HG02852 (cell line): ENCODE measurements at regions not wholly inside any gene's neighbourhood (a gene's known extent, or its start where the extent isn't known, plus 50 kb on each side); places are given as distances from the start of the nearest gene placed in this dataset.
"Not testable (repeated sequence)": the region's sequence is repeated elsewhere in the genome, so short reads cannot be mapped to it uniquely, and the experiment has no call there.

Experiments
- ATAC-seq: cut with Tn5 transposase; IDR thresholded peaks from one replicate; pipeline ENCODE4 v1.9.1; 2021; ENCODE audit warnings: mild to moderate bottlenecking, moderate library complexity; ENCODE audit not compliant: unreplicated experiment

DNA sequence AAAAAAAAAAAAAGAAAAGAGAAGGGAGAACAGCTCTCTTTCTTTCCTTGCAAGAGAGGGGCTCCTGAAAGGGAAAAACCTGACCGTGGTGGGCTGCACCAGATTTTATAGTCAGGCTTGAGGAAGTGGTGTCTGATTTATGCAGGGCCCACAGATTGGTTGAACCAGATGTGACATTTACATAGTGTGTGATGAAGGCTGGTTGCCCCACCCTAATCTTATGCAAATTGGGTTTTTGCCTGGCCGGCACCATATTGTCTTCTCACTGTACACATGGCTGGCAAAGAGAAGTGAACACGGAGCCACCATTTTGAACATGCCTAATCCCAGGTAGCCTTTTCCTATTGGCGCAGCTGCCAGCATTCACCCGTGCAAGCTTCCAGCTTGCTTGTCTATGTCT is 154.4 kb downstream of the OXSM start:
- no peak for ATAC-seq

DNA sequence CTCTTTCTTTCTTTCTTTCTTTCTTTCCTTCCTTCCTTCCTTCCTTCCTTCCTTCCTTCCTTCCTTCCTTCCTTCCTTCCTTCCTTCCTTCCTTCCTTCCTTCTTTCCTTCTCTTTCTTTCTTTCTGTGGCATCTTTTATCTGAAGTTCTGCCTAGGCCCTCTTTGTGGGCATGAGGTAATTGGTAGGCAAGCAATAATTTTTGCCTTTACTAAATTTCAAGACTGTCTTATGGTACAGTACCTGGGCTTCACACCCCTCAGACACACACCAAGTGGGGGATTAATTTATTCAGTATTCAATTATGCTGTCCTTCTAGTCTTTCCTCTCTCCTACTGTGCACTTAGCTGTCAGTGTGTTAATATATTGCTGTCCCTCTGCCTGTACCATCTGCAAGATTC is 155.5 kb downstream of the OXSM start:
- ATAC-seq, result no peak

DNA sequence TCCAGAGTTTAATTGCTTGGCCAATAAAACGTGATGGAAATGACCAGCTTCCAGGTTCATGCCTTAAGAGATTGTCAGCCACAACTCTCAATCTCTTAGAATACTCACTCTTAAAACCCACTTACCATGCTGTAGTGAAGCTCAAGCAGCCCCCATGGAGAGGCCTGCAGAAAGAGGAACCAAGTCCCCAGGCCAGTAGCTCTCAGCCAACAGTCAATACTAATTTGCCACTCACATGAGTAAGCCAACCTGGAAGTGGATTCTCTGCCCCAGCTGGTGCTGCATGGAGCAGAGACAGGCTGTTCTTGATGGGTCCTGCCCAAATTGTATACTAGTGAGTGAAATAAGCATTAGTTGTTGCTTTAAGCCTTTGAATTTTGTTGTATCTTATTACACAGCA is 155.9 kb downstream of the OXSM start:
- ATAC-seq, result no peak

DNA sequence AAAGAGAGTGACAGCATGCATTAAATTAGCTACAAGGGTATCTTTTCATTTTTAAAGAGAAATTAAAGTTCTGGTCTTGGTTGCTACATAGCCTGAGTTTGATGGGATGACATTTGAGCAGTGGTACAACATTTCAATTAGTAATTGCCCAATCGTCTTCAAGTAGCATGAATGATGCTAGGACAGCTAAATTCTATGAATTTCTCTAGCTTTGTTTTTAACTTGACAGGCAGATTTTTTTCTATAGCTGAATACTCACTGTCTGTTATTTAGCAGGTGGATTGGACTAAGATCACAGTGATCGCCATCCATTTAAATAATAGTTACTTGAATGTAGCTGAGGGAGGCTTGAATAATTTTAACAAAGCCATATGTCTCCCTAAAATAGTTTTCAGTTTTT is 162.2 kb downstream of the OXSM start:
- no peak for ATAC-seq

DNA sequence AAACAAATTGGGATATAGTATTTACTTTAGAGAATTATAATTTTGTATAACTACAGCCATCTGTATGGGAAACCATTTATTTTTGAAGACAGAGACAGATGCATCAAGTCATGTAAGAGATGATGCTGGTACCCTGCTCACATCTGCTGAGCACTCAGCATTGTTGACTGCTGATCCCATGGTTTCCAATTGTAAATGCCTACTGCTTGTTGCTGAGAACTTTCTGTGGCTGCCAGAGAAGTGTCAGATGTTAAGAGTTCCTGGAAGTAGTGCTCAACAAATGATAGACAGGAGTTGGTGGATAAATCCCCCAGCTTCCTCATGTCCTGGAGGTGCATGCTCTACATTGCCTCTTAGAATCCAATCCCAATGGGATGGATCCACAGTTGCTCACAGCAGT is 167.1 kb downstream of the OXSM start:
- no peak for ATAC-seq

DNA sequence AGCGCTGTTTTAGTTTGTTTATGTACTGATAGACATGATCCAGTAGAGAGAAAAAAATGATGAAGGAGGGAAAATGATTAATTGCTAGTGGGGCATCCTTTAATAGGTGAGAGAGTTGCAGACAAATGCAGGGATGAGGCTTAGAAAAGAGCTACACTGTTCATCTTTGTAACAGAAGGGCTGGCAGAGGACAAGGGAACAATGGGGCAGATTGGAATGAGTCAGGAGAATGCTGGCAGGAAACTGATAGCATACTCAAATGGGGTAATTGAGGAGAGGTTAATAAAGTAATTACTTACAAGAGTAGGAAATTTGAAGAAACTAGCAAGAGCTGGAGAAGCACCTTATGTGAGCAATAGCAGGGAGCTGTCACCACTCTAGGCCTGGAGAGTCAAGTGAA is 170.9 kb downstream of the OXSM start:
- ATAC-seq, result no peak

DNA sequence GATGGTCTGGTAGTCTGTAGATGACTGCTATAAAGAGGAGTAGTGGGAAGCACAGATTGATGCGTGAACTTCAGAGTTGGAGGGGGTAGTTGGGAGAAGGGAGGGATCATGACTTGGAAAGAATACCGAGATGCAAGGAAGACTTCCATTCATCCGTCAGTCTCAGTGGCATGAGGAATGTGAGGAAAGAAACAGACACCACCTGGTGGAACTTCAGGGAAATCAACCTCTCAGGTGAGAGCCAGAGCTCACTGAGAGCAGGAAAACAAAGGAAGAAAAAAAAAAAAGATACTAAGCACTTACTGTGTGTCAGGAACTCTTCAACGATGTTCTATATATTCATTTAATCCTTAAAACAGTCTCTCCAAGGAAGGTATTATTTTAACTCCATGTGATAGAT is 172.4 kb downstream of the OXSM start:
- ATAC-seq, result no peak

DNA sequence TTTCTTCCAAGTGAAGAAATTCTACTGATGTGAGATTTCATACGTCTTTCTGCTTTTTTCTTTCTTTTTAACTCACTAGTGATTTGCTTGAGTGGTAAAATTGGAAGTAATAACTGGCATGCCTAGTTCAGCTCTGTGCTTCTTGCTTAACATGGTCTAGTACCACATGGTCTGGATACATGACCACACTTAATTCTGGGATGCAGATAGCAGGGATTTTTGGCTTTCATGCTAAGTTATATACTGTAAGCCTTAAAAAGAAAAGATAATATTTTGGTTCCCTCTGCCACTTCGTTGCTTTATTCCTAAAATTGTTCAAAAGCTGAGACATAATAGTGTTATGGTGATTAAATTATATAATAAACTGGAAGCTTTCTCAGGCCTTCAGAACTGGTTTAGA is 174.3 kb downstream of the OXSM start:
- ATAC-seq, result no peak

DNA sequence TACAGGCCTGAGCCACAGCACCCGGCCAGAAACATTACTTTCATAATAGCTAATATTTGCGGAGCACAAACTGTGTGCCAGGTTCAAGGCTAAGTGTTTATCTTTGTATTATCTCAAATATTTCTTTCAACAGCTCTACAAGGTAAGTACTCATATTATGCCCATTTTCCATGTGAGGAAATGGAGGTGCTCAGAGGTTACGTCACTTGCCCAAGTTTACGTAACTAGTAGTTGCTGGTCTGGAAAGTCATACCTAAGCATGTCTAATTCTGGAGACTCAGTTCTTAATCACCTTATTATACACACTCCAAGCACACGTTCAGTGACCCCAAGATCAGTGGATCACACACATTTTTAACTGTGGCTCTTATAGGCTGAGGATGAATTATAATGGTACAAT is 177.5 kb downstream of the OXSM start:
- no peak for ATAC-seq

DNA sequence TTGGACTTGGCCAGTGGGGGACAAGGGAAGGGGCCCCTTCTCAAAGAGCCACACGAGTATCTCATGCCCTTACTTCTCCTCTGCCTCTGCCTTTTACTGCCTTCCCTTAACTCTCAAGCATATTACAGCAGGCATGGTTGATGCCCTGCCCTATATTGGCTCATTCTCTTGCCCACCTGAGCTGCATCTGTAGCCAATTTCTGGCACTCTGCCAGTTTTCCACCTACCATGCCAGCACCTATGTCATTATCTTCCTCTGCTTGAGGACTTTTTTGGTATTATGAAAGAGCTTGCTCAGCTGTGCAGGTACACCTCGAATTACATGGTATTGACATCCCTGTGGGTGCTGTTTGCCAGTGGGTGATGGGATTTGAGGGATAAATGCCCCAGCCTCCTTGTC is 181.8 kb downstream of the OXSM start:
- no peak for ATAC-seq

DNA sequence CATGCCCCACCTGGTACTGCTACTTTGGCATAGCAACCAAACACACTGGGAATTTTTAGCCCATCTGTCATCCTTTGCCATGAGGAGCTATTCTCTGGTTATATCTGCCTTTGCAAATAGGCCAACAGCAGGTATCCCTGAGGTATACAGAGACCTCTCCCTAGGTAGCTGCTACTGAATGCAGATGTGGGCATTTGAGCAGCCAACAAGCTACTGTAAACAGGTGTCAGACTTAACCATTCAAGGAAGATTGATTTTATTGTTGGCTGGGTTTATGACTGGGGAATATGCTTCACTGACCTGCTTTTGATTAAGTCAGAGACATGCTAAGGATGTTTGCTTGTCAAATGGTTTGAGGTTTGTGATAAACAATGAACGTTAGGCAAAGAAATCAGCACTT is 183.2 kb downstream of the OXSM start:
- ATAC-seq, result no peak

DNA sequence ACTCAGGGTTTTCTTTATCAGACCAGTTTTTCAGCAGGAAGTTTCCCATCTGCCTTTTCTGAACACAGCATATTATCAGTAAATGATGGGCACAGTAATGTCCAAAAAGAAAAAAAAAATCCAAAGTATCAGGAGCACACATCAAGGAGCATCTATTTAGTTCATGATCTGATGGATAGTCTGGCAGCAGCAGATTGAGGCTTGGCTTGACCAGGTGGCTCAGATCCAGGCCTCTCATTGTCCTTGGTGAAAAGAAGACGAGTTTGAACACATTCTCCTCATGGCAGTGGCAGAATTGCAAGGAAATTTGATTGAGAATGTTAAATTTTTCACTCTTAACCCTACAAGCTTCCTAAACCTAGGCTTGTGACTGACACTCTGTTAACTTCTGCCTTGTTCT is 192.9 kb downstream of the OXSM start:
- ATAC-seq, result no peak

DNA sequence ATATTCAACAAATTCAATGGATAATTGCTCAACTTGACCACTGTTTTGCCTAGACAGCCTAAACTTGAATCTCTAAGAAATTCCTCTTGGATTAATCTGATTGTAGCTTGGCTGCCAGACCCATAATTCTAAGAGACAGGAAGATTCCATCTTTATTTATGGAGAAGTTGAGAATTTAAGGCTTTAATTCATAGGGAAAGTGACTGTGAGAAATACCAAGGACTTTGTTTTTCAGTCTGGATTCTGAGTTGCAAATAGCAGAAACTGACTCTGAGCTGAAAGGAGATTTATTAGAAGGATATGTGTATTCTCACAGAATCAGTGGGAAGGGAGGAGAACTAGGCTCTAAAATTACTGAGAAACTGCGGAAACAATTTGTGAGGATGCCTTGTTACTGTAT is 195.7 kb downstream of the OXSM start:
- ATAC-seq, result no peak

DNA sequence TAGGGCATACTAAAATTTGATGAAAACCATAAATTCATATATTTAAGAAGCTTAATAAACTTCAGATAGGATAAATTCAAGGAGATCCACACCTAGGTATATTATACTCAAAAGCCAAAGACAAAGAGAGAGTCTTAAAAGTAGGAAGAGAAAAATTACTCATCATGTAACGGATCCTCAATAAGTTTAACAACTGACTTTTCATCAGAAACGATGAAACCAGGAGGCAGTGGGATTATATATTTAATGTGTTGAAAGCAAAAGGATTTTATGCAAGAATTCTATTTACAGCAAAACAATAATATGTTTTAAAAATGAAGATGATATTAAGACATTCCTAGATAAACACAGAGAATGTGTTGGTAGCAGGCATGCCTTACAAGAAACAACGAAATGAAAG is 202.7 kb downstream of the OXSM start:
- no peak for ATAC-seq

DNA sequence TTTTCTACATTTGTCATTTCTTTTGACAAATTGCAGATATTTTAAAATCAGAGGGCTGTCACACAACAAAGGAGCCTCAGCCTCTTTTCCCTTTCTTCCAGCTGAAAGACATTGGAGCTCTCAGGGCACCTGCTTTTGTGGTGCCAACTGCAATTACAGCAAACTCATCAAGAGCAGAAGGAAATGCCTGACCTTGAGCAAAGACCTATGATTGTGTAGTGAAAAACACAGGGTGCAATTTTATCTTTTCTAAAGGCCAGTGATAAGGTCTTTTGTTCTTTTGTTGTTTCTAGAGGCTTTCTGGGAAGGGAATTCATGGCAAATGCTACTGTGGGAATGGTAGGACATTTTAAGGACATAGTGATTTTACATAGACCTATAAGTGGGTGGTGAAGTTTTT is 214.3 kb downstream of the OXSM start:
- no peak for ATAC-seq

DNA sequence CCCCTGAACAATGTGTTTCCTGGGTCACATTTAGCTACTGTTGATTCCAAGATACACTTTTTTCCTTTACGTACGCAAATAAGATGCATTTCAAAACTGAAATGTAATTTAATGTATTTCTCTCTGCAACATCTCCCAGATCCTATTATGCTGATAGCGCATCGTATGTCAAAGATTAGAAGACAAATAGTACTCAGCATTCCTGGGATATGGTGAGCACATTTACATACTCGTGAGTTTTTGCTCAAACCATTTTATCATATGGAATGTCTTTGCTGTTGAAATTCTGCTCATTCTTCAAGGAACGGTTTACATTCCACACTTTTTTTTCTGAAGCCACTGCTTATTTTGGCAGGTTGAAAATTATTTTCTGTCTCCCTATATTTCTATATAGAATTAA is 221.4 kb downstream of the OXSM start:
- no peak for ATAC-seq

DNA sequence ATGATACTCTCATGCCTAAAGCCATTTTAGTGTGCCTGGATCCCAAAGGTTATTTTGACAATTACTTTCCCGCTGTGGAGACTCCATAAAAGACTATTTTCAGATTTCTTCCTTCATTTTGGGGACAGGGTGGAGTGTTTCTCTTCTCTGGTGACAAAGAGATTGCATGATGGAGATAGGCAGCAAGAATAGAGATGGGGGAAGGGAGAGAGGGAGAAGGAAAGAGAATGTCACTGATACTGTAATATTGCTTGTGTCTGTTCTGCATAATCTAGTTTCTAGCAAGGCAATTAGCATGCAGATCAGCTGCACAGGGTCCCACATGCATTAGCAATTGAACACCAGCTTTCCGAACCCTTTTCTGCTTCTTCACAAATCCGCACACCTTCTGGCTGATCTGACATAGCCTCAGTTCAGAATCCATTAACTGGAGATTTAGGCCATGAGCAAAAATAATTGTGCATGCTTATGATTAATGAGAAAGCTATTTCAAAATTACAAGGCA is 222.4 kb downstream of the OXSM start:
- no peak for ATAC-seq

DNA sequence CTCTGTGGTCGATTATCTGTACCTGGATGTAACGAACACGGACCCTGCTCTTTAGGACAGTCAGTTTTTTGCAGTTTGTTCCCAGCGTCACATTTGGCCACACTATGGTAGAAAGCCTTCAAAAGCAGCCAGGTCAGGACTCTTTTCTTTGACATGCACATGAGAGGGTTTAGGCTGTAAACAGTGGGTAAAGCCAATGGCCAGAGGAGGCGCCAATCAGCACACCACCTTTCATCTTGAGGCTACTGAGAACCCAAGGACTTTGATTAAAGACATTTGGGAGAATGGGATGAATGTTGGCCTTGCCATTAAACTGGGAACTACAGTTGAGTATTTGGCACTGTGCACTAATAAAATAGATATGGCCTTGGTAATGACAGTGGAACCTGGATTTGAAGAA is 225.9 kb downstream of the OXSM start:
- no peak for ATAC-seq

DNA sequence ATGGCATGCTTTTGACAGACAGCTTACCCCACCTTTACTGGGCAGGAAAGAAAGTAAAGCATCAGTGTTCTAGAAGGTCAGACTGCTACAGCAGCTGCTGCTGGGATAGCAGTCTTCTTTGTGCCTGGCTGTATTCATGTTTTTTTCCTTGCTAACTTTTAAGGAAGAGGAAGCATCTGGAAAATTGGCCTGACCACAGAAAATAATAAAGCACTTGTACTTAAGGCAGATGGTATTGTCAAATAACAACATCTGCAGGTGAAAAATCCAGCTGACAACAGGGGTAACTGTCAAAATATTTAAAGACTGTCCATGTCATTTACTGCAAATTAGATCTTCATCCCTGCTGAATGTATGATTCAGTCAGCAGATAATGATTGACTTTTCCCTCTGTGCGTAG is 229.0 kb downstream of the OXSM start:
- ATAC-seq, result no peak

DNA sequence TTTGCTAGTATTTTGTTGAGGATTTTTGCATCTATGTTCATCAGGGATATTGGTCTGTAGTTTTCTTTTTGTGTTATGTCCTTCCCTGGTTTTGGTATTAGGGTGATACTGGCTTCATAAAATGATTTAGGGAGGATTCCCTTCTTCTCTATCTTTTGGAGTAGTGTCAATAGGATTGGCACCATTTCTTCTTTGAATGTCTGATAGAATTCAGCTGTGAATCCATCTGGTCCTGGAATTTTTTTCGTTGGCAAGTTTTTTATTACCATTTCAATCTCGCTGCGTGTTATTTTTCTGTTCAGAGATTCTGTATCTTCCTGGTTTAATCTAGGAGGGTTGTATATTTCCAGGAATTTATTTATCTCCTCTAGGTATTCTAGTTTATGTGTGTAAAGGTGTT is 234.3 kb downstream of the OXSM start:
- not testable (repeated sequence) for ATAC-seq

DNA sequence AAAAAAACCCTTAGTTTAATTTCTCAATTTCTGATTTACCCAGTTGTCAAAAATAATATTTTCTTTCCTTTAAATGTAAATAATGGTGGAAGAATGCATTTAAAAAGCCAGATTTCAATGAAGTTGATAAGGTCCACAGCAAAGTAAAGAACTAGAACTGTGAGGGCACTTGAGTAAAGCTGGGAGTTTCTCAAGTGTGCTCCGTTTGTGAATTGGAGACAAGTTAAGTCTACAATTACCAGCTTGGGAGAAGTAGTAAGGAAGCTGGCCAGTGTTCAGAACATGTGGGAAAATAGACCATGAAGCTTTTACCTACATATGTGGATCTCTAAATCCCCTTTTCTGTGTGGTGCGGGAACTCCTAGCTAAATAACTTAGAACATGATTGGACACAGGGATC is 239.4 kb downstream of the OXSM start:
- no peak for ATAC-seq

DNA sequence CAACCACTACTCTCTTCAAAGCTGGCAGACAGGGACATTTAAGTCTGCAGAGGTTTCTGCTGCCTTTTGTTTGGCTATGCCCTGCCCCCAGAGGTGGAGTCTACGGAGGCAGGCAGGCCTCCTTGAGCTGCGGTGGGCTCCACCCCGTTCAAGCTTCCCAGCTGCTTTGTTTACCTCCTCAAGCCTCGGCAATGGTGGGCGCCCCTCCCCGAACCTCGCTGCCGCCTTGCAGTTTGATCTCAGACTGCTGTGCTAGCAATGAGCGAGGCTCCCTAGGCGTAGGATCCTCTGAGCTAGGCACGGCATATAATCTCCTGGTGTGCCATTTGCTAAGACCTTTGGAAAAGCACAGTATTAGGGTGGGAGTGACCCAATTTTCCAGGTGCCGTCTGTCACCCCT is 252.2 kb downstream of the OXSM start:
- not testable (repeated sequence) for ATAC-seq

DNA sequence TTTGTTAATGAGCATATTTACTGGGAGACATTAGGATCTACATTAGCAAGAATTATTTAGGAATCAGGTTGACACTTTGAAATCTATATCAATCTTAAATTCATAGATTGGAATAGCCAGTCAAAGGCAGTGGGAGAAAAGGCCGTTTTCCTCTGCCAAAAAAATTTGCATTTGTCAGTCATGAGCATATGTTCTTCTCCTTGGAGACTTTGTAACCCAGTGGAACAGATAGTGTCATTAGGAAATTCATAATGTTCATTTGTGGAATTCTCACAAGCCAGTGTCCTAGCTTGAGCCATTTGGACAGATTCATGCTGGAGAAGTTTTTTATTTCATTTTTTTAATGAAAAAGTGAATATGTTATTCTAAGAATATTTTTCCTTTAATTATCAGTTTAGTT is 260.1 kb downstream of the OXSM start:
- ATAC-seq, result no peak

DNA sequence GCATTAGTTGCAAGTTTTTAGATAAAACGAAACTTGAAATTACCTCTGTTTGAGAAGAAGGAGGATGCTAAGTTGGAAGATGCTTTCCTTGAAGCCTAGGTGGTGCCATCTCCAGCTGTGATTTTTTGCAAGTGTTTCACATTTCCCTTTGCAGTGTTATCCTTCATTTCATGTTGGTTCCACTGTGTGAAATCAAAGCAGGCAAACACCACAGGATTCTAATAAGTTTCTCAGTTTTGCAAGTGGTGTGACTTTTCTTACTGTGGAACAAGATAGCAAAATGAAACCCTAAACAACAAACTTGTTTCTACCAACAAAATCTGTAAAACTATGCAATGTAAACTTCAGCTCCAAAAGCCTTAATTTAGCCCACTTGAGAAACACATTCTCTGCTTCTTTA is 260.9 kb downstream of the OXSM start:
- ATAC-seq, result no peak
